ENCODE measurements at regions not wholly inside any gene's neighbourhood (a gene's known extent, or its start where the extent isn't known, plus 50 kb on each side); places are given as distances from the start of the nearest gene placed in this dataset.
"Not testable (repeated sequence)": the region's sequence is repeated elsewhere in the genome, so short reads cannot be mapped to it uniquely, and the experiment has no call there.

DNA sequence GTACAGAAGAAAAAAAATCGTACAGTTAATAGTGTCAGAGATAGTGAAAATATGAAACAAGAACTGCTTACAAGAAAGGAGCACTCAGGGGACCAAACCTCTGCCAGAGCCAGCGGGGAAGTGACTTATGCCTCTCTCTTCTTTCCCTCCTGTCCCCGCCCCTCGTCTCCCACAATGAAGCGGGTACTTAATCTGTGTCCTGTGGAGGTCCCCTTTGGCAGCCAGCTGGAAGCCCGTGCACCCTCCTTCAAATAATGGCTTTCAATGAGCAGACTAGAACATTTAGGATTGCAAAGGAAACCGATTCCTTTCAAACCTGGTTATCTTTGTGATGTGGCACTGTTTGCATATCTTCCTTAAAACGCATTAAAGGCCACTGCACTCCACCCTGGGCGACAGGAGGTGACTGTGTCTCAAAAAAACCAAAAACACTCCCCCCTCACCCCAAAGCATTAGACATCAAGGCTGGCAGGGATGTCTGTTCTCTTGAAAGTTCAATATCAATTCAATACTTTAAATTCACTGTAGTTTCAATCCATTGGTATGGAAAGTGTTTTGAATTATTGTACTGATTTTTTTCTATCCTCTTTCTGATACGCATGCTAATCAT, 51.7 kb downstream of the PPIAL4C start:
- DNase-seq (ENCODE audit: low read depth, low spot score): not testable (repeated sequence)

DNA sequence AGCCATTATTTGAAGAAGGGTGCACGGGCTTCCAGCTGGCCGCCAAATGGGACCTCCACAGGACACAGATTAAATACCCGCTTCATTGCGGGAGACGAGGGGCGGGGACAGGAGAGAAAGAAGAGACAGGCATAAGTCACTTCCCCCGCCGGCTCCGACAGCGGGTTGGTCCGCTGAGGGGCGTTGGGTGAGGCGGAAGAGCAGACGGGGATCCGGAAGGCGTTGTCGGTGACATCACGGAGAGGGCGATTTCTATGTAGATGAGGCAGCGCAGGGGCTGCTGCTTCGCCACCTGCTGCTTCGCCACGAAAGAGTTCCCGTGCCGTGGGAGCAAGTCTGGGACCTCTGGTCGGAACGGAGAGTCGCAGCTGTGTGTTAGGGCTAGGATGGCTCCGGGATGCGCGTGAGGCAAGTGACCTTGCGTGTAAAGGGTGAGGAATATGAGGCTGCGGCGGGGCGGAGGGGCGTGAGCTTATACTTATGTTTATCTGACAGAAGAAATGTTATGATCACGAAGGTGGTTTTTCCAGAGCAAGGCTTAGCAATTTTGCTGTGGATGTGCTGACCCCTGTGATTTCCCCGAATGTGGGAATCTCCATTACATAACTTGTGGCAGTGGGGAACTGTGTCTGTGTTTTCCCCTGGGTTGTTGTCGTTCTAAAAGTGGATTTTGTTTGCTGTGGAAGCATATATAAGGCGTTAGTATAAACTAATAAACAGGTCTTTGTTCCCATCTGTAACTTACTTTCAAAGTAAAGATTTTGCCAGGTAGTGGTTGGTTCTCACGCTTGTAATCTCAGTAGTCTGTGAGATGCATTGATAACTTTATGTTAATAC, 52.9 kb downstream of the PPIAL4C start:
- DNase-seq (ENCODE audit: low read depth, low spot score): peak; percentile 89

DNA sequence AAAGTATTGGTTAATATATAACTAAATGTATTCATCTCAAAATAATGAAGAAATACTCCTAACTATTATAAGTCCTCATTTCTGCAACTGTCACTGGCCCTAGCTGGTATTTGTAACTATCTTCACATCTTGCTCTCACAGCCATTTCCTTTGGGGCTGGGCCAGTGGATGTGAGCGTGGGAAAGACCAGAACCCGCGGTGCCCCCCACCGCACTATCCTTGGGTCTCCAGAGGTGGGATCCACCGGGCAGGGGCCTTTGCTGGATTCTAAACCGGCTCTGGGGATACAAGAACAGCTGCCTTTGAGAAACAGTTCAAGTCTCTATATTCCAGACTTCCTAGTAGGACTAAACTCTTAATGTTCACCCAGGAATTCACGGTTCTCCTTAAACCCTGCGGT, 54.8 kb downstream of the PPIAL4C start:
- DNase-seq (ENCODE audit: low read depth, low spot score): not testable (repeated sequence)

DNA sequence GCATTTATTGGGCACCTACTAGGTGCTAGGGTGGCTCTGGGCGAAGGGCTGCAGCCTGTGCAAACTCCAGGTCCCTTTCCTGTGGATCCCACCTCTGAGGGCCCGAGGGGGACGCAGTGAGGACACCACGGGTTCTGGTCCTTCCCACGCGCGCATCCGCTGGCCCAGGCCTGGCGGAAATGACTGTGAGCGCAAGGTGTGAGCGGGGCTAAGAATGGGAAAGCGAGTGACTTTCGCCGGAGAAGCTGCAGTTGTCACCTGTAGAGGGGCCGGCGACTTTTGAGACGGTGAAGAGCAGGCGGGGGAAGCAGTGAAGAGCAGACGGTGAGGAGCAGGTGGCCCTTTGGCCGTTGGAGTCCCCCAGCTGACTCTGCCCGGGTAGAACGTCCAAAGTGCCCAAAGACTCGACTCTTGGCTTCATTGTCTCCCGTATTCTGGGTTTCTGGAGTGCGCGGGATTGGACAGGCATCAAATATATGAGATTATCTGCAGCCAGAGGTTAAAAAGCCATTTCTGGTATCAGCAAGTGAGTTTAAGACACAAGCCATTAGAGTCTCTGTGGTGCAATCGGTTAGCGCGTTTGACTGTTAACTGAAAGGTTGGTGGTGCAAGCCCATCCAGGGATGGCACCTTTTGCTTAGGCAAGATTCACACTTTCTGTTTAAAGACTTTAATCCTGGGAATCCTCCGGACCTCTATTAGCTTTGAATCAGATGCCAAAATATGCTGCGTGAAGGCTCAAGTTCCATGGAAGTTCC, 55.4 kb downstream of the PPIAL4C start:
- not testable (repeated sequence) for DNase-seq (ENCODE audit: low read depth, low spot score)

DNA sequence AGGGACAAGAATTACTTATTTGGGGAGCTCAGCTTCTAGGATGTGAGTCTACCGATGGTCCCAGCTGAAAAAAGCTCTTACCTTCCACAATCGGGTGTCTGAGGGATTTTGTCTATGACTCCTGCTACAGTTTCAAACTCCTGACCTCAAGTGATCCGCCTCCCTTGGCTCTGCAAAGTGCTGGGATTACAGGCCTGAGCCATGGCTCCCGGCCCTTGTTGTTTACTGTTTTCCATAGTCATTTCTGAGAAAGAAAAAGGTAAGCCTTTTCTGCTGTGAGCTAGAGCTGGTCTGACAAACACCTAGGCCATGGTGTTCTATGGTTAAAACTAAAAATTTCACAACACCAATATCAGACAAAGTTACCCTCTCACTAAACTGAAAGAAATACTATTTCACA, 57.5 kb downstream of the PPIAL4C start:
- not testable (repeated sequence) for DNase-seq (ENCODE audit: low read depth, low spot score)

DNA sequence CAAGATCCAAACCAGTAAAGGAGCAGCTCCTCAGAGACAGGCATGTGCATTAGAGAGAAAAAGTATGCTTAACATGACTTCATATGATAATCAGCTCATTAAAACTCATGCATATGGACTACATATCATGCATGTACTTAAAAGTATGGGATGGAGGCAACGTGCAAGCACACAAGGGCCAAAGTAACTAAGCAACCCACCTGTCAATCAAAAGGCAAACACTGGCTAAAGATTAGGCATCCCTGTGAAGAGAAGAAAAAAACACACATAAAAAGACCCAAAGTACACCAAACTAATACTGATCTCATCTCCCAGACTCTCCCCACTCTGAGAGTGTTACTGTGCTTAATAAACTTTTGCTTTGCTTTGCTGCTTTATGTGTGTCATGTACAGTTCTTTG, 61.2 kb downstream of the PPIAL4C start:
- DNase-seq (ENCODE audit: low read depth, low spot score): not testable (repeated sequence)

DNA sequence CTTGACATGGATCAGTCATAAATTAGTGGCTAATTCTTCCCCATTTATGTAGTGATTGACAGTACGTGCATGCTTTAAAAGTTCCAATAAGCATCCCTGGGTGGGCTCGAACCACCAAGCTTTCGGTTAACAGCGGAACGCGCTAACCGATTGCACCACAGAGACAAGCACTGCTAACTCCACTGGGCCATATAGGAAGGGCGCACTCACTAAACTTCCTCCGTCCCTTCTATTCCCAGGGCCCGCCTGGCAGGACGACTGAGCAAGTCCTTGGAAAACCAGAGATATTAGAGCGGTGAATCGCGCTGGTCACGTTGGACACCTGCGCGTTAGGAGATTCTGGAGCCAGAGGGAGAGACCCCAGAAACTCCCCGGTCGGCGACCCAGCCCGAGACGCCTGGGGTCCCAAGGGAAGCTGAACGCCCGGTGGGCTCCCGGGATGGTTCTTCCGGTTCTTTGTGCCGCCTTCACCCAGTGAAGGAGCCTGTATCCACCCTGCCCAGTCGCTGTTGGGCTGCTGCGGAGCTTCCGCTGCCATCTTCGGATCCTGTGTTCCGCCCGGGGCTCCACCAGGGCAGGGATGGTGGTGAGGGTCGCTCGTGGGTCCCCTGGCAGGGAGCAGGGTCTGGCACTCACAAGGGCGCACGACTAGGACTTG, 62.8 kb downstream of the PPIAL4C start:
- not testable (repeated sequence) for DNase-seq (ENCODE audit: low read depth, low spot score)

DNA sequence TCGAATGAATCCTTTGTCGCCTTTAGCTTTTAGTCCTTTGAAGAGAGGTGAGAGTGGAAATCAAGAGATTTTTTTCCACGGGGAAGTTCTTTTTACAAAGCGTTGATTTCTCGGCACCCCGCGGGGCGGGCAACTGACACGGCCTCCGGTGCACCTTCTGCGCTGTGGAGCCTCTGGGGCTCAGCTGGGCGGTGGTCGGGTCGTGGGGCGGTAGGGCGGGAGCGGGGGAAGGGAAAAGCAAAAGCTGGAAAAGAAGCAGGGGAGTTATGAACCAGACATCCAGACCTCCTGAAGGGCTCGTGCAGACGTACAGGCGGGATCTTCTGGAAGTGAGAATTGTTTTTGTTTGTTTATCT, 63.3 kb downstream of the PPIAL4C start:
- not testable (repeated sequence) for DNase-seq (ENCODE audit: low read depth, low spot score)

DNA sequence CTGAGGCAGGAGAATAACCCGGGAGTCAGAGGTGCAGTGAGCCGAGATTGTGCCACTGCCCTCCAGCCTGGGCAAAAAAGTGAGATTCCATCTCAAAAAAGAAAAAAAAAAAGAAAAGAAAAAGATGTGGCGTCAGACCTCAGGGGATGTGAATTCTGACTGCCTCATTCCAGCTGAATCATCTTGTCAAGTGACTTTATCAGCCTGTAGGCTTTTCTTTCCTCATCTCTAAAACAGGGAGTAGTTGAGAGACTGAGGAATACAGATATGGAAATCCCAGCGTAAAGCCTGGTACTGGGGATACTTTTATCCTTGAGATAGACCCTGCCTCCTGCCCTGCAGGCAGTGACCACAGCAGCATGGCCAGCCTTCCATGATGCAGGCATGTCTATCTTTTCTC, 74.1 kb downstream of the PPIAL4C start:
- not testable (repeated sequence) for DNase-seq (ENCODE audit: low read depth, low spot score)

DNA sequence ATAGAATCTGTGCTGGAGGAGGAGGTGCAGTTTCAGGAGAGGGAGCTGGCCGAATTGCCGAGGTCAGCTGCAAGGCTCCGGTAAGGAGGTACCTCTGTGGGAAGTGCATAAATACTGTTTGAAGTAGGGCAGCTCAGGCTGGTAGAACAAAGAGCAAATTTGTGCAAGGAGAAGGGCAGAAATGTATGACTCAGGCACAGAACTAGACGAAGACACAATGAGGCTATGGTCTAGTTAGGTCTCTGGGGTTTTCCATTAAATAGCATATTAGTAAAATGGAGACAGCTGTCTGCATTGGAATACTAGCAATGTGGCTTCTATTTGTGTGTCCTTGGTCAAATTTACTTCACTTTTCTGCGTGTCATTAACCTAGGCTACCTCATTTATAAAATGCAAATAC, 74.5 kb downstream of the PPIAL4C start:
- DNase-seq (ENCODE audit: low read depth, low spot score): not testable (repeated sequence)

DNA sequence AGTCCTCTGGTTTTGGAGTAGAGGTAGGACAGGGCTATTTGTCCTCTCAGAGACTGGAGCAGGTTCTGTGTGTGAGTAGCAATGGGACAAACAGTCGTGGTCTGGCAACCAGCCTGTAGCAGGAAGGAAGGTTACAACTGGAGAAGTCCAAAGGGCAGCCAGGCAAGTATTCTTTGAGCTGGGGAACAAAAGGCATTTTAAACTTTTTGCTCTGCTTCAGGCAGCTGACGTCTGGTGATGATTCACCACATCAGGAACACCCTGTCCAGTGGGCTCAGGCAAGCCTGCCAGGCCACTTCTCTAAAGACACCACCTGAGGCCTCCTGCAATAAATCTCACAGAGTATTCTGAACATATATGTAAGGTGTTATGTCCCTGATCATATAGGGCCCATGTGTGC, 81.0 kb downstream of the PPIAL4C start:
- not testable (repeated sequence) for DNase-seq (ENCODE audit: low read depth, low spot score)

DNA sequence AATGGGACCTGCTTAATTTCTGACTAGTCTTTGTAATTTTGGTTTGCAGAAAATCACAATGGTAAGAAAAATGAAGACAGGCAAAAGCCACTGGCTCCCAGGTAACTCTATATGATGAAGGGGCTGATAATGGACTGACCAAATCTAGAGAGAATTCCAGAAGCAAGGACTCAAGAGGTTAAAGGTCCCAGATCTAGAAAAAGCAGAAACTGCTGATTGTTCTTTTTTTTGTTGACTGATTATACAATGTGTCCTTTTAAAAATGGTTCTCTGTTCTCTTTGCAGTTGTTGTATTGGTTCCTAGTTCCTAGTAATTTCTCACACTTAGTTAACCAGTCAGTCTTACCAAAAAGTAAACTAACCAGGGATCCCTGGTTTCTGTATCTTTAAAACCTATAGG, 81.4 kb downstream of the PPIAL4C start:
- DNase-seq (ENCODE audit: low read depth, low spot score): not testable (repeated sequence)

DNA sequence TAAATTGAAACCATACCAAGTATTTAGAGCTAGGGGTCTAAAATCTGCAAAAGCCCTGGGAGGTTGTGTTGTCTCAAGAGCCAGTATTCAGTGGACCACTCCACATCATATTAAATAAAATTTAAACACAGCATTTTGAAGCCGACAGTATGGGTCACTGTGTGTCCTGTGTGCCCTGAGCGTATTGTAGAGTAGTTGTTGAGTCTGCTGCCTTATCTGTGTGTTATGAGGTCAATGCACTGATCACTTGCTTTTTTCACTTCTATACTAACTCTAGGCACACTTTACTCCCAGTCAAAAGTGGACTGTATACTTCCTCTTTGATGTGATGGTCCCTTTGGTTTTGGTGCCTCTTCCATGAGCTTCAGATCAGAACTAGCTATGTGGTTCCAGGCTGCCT, 81.9 kb downstream of the PPIAL4C start:
- not testable (repeated sequence) for DNase-seq (ENCODE audit: low read depth, low spot score)

DNA sequence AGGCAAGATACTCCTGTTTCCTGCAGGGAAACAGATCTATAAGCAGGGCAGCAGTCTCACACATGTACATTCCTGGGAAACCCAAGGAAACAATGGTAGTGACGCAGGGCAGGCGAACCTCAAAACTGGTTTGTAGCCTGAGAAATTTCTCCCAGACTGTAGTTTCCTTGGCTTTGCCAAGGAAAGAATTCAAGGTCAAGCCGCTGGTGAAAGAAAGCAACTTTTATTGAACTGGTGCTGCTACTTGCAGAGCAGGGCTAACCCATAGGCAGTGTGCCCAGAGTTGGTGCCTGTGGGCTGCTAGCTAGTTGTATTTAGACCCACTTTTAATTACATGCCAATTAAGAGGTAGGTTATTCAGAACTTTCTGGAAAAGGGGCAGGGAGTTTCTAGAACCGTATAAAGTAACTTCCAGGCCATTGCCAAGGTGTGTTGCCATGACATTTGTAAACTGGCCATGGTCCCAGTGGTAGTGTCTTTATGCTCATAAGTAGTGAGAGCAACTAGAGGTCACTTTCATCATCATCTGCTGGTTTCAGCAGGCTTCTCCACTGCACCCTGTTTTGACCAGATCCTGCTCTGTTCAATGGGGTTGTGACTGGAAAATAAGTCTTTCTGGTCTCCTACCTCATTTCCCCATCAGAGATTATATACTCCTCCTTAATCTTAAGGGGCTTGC, 89.7 kb downstream of the PPIAL4C start:
- not testable (repeated sequence) for DNase-seq (ENCODE audit: low read depth, low spot score)

DNA sequence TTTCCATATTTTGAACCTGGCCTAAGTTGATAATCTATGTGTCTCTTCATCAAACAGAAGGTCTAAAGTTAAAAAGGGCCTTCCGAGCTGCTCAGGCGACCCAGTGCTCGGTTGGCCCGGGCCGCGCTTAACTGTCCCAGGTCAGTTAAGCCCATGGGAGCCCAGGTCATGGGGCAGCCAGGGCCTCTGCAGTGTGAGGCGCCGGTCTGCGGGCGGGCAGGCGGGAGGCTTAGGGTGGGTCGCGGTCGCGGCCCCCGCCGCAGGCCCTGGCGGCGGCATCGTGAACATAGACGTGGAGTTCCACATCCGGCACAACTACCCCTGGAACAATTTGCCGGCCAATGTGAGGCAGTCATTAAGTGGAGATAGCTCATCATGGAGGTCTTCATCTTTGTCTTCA, 91.3 kb downstream of the PPIAL4C start:
- not testable (repeated sequence) for DNase-seq (ENCODE audit: low read depth, low spot score)

DNA sequence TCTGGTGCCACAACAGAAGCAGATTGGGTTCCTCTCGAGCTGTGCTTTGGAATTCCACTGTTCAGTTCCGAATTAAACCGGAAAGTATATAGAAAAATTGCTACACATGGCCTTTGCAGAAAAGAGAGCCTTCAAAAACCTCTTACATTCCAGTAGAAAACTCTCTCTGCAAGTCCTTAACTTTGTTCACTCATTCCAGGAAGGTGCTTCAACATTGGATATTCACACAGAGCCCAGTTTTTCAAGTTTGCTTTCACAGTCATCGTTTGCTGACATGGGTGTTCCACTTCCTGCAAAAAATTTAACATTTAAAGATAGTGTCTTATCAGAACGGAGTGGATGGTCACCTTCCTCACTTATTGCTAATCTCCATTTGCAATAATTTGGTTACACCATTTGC, 93.7 kb downstream of the PPIAL4C start:
- DNase-seq (ENCODE audit: low read depth, low spot score): not testable (repeated sequence)

DNA sequence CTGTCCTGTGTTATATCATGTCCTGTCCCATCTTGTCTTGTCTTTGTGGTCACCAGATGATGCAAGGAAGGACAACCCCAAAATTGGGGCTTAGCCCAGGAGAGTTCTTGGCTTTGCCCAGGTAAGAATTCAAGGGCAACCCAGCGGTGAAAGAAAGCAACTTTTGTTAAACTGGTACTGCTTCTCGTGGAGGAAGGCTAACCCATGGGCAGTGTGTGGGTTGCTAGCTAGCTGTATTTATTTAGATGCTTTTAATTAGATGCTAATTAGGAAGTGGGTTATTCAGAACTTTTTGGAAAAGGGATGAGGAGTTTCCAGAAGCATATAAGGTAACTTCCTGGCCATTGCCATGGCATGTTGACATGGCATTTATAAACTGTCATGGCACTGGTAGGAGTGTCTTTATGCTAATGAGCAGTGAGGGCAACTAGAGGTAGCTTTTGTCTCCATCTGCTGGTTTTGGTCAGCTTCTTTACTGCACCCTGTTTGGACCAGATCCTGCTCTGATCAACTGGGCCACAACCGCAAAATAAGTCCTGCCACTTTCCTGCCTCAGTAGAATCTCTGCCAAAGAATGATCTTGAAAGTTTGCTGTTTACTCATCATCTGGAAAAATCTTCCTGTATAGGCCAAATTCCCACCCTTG, 95.8 kb upstream of the FCGR1A start:
- not testable (repeated sequence) for DNase-seq (ENCODE audit: low read depth, low spot score)

DNA sequence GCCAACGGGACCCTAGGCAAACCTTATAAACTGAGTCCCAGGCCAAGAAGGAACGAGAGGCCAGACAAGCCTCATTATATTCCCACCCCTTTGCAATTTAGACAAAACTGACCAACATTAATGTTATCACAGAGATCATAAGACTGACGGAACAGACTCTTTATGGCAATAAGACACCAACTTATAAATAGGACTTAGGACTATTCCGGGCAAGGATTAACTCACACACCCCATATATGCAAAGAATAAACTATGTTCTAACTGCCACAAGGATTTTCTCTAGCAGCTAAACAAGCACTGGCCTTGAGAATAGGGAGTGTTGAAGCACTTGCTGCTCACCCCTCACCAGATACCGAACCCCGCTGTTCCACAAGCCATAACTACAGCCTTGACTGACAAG, 91.1 kb upstream of the FCGR1A start:
- DNase-seq (ENCODE audit: low read depth, low spot score): not testable (repeated sequence)

DNA sequence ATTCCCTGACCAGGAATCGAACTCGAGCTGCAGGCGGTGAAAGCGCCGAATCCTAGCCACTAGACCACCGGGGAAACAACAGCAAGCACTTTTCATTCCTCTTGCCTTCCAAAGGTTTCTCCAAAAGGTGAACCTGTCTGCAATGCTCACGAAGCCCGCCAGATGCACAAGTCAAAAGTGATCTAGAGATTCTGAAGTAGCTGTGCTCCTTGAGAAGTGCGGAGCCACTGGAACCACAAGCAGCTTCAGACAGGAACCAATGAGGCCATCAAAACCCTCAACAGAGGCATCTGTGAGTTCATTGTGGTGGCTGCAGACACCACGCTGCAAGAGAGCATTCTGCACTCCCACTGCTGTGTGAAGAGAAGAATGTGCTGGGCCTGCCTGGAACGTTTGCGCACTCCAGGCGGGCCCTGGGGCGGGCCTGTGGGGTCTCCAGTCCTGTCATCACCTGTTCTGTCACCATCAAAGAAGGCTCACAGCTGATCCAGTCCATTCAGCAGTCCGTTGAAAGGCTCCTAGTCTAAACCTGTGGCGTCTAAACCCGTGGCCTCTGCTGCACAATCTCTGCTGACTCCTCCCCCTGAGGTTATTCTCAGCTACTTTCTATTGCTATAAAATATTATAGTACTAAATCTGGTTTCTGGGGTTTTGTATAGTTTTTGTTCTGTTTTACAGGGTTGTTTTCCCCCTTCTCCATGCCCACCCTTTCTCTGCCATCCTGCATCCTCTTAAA, 89.5 kb upstream of the FCGR1A start:
- not testable (repeated sequence) for DNase-seq (ENCODE audit: low read depth, low spot score)

DNA sequence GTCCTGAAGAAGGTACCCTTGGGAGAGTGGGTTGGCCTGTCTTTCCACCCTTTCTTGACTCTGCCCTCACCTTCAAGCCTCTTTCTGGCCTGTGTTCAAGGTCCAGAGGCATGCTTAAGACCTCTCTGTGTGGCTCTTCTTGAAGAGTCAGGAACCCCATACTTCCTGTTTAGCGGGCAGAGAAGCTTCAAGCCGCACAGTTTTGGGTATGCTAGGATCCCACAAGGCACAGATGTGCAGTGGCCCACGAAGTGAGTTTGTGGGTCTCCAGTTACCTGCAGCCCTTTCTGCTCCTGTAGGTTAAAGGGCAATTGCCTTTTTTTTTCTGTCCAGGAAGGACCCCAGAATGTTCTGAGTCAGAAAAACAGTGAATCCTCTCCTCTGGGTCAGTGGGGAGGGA, 87.4 kb upstream of the FCGR1A start:
- not testable (repeated sequence) for DNase-seq (ENCODE audit: low read depth, low spot score)

Data from iPS DF 19.7 (cell line).